SJCRH30 (cell line): ENCODE measurements at regions not wholly inside any gene's neighbourhood (a gene's known extent, or its start where the extent isn't known, plus 50 kb on each side); places are given as distances from the start of the nearest gene placed in this dataset.
A peak's percentile ranks its signal among the peaks of the same experiment; 100 is the strongest.

ENCODE experiments used
- DNase-seq, 2 experiments: peaks; one replicate each; pipeline ENCODE4 v3.0.0-alpha.2; 2015 to 2020
- H3K27ac ChIP-seq: fragments of 250-450 bp; sonication (Bioruptor Pico); 2 replicates; pipeline ENCODE4 v1.5.1; 2020; ENCODE audit warnings: mild to moderate bottlenecking, moderate library complexity
- H3K27me3 ChIP-seq: fragments of 250-450 bp; sonication (Bioruptor Pico); 2 replicates; pipeline ENCODE4 v1.5.1; 2020; ENCODE audit warnings: mild to moderate bottlenecking, moderate library complexity
- H3K36me3 ChIP-seq: fragments of 250-450 bp; sonication (Bioruptor Pico); 2 replicates; pipeline ENCODE4 v1.5.1; 2020; ENCODE audit warnings: mild to moderate bottlenecking, moderate library complexity
- H3K4me1 ChIP-seq: fragments of 250-450 bp; sonication (Bioruptor Pico); 2 replicates; pipeline ENCODE4 v1.5.1; 2020; ENCODE audit warnings: mild to moderate bottlenecking, moderate library complexity
- H3K4me3 ChIP-seq: fragments of 250-450 bp; sonication (Bioruptor Pico); 2 replicates; pipeline ENCODE4 v1.5.1; 2020; ENCODE audit warnings: mild to moderate bottlenecking, moderate library complexity
- H3K9me3 ChIP-seq: fragments of 250-450 bp; sonication (Bioruptor Pico); replicated peaks from 2 replicates; pipeline ENCODE4 v1.5.1; 2020; ENCODE audit warnings: mild to moderate bottlenecking, moderate library complexity

DNA sequence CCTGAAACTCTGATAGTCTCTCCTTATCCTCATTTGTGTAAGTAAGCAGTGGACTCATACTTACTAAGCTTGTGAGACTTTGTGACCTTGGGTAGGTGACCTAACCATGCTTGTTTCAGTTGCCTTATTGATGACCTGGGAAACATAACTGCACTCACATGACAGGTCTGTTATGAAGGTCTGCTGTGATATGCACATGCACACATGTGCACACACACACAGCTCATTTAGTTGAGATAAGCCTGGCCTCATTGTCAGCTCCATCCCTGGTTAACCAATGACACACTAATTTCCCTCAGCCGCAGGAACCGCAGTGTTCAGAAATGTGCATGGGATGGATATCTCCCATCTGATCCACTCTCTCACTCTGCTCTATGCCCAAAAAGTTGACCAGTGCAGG, 177.2 kb downstream of the GPAM start:
- no peaks in the 10 kb centered on the region for H3K4me1 ChIP-seq
- no peaks in the 10 kb centered on the region for H3K27me3 ChIP-seq
- H3K27ac ChIP-seq, result no peak overlapping the region
- DNase-seq, result no peak
- no peaks in the 10 kb centered on the region for H3K36me3 ChIP-seq
- H3K4me3 ChIP-seq, result no peak overlapping the region
- no peaks in the 10 kb centered on the region for H3K9me3 ChIP-seq

DNA sequence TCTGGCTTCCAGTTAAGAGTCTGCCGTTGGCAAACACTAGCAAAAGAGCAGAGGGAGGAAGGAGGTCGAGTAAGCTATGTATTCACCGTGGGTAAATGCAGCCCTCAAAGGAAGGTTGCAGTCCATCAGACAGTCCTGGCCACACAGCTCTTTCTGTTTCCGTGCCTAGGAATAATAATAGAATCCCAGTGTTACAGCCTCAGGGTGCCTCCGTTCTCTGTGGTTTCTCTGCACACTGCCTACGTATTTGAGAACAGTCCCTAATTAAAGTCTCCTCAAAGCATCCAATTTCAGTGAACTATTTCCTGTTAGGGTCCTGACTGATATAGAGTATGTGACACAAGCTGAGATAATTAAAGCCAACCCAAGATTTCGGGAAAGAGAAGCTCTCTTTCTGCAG, 176.7 kb downstream of the GPAM start:
- H3K4me3 ChIP-seq, result no peak overlapping the region
- H3K36me3 ChIP-seq, result no peaks in the 10 kb centered on the region
- H3K4me1 ChIP-seq, result no peaks in the 10 kb centered on the region
- H3K9me3 ChIP-seq, result no peaks in the 10 kb centered on the region
- H3K27ac ChIP-seq, result no peak overlapping the region
- DNase-seq, result no peak
- no peaks in the 10 kb centered on the region for H3K27me3 ChIP-seq

DNA sequence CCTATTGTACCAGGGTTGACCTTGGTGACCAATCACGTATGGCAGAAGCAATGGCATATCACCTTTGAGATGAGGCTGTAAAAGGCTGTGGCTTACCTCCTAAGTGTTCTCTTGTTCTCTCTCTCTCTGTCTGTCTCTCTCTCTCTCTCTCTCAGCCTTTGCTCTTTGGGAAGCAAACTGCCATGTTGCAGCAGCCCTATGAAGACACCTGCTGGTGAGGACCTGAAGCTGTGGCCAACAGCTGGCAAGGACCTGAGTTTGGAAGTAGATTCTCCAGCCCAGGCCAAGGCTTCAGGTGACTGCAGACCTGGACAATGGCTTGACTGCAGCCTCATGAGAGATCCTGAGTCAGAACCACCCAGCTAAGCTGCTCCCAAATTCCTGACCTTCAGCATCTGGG, 161.4 kb downstream of the GPAM start:
- Histone ChIP-seq H3K4me1 (no peaks in the 10 kb centered on the region), H3K27me3 (no peaks in the 10 kb centered on the region), H3K27ac (no peak overlapping the region), H3K36me3 (no peaks in the 10 kb centered on the region), H3K9me3 (no peaks in the 10 kb centered on the region), H3K4me3 (no peak overlapping the region)
- no peak for DNase-seq

DNA sequence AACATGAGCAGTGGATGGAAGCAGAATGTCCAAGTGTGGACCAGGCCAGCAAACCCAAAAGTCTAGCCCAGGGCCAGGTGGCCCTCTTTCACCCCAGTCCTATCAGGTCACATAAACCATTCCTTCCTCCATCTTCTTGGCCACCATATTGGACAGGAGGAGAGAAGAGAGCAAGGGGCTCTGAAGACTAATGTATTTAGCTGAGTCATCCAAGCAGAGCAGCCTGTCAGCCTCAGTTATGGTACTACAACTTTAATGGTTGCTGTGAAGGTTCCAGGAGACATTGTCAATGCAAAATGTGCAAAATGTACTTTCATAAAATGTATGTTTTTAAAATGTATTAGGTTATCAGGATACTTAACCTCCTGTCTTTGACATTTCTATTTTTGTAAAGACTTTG, 159.5 kb downstream of the GPAM start:
- Histone ChIP-seq H3K4me1 (no peaks in the 10 kb centered on the region), H3K9me3 (no peaks in the 10 kb centered on the region), H3K36me3 (no peaks in the 10 kb centered on the region), H3K4me3 (no peak overlapping the region), H3K27ac (no peak overlapping the region), H3K27me3 (no peaks in the 10 kb centered on the region)
- no peak for DNase-seq

DNA sequence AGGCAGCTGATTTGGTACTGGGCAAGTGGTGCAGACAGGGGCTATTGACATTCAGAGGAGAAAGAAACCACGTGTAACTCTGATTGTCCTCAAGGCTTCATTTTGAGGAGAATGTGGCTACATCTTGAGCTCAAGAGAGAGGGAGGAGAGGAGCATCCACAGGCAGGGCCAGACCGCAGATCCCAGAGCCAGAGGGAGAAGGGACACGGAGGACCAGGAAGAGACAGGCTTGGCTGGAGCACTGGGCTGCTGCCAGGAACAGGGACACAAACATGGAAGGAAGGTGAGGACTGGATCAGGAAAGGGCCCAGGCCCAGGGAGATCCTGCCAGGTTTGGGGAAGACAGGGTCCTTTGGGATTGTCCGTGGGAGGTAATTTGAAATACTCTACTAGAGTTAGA, 158.3 kb downstream of the GPAM start:
- Histone ChIP-seq H3K4me3 (no peak overlapping the region), H3K4me1 (no peaks in the 10 kb centered on the region), H3K27ac (no peak overlapping the region), H3K27me3 (no peaks in the 10 kb centered on the region), H3K36me3 (no peaks in the 10 kb centered on the region), H3K9me3 (no peaks in the 10 kb centered on the region)
- no peak for DNase-seq

DNA sequence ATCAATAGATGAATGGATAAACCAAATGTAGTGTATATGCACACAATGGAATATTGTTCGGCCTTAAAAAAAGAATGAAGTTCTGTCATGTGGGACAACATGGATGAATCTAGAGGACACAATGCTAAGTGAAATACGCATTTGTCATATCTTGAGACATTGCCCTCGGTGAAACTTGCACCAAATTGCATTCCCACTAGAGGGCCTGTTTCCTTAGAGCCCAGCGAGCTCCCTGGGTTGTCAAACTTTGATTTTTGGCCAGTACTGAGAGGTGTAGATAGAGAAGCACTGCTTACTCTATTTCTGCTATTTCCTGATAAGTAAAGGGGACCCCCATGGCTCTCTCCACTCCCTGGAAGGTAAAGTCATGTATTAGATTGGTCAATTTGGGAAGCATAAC, 157.1 kb downstream of the GPAM start:
- no peaks in the 10 kb centered on the region for H3K9me3 ChIP-seq
- H3K4me1 ChIP-seq, result no peaks in the 10 kb centered on the region
- H3K27me3 ChIP-seq, result no peaks in the 10 kb centered on the region
- no peak overlapping the region for H3K4me3 ChIP-seq
- no peaks in the 10 kb centered on the region for H3K36me3 ChIP-seq
- DNase-seq, result peak in 1 of 2 experiments; percentile 7
- no peak overlapping the region for H3K27ac ChIP-seq

DNA sequence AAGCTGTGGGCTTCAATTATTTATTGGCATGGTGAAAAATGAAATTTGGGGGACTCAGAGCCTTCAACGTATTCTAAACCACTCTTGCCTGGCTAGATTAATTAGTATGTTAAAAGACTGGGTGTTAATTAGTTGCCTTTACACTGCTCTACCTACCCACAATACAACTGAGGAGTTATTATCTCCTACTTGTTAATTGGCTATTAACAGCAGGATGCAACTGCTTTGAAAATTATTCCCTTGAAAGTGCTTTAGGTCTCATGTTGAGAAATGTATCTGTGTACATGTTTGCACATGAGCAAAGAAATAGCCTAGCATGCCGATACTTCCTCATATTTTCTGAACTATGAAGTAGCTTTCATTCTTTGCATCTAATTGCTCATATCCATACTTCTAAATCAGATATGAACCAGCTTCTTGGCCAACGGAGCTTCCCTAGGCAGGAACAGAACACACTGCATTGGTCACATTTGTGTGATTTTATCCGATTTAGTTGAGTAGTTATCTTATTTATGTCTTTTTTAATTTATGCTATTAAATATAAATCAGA, 155.8 kb downstream of the GPAM start:
- Histone ChIP-seq H3K9me3 (no peaks in the 10 kb centered on the region), H3K27me3 (no peaks in the 10 kb centered on the region), H3K27ac (no peak overlapping the region), H3K36me3 (no peaks in the 10 kb centered on the region), H3K4me3 (no peak overlapping the region), H3K4me1 (no peaks in the 10 kb centered on the region)
- DNase-seq, result no peak

DNA sequence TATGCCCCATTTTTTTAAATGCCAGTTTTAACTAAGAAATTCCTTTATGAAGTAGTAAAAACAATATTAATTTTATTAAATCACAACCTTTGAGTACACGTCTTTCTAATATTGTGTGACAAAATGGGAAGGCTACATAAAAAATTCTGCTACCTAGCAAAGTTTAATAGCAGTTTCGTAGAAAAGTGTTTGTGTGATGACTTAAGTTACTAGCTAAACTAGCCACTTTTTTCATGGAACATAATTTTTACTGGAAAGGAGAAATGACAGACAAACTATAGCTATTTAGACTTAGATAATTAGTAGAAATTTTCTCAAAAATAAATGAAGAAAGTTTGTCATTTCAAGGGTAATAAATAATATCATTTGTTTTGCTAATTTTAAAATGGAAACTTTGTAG, 153.1 kb downstream of the GPAM start:
- H3K9me3 ChIP-seq, result no peaks in the 10 kb centered on the region
- H3K27ac ChIP-seq, result no peak overlapping the region
- no peaks in the 10 kb centered on the region for H3K36me3 ChIP-seq
- no peaks in the 10 kb centered on the region for H3K4me1 ChIP-seq
- no peaks in the 10 kb centered on the region for H3K27me3 ChIP-seq
- no peak overlapping the region for H3K4me3 ChIP-seq
- DNase-seq, result no peak

DNA sequence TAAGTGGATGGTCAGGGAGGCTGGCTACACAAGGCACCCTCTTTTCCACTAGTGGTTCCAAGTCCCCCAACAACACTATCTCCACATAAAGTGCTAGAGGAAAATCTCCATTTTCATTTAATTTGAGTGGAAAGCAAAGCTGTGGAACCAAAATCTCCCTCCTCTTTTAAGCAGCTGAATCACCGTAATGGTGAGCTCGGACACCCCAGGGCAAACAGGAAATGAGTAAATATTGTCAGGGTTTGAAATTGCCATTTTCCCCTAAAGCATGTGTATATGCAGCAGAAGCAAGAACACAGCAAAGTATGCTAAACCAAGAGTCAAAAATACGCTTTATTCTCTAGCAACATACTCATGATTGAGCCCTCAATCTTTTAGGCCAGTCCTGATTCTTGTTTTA, 143.7 kb downstream of the GPAM start:
- Histone ChIP-seq H3K4me3 (no peak overlapping the region), H3K27me3 (no peaks in the 10 kb centered on the region; the same call in 1 of the 2 replicates), H3K27ac (no peak overlapping the region), H3K9me3 (no peaks in the 10 kb centered on the region), H3K36me3 (no peaks in the 10 kb centered on the region), H3K4me1 (no peaks in the 10 kb centered on the region)
- no peak for DNase-seq

DNA sequence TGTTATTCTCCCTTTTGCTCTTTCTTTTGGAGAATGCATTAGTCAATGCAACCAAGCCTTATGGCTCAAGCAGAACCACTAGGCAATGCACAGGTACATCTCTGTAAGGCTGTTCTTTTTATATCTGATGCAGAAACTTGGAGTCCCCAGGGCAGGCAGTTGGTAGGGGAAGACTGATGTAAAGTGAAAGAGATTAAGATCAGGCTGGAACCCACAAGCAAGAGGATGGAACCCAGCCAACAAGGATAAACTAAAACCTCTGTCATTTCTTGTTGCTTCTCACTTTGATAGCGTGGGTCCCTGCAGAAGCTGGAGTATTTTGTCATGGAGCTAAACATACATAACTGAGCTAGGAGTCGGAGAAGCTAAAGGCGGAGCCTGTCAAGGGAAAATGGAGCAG, 142.9 kb downstream of the GPAM start:
- no peaks in the 10 kb centered on the region for H3K9me3 ChIP-seq
- H3K4me3 ChIP-seq, result no peak overlapping the region
- no peak overlapping the region for H3K27ac ChIP-seq
- H3K4me1 ChIP-seq, result no peaks in the 10 kb centered on the region
- no peaks in the 10 kb centered on the region; the same call in 1 of the 2 replicates for H3K27me3 ChIP-seq
- H3K36me3 ChIP-seq, result no peaks in the 10 kb centered on the region
- DNase-seq, result no peak

DNA sequence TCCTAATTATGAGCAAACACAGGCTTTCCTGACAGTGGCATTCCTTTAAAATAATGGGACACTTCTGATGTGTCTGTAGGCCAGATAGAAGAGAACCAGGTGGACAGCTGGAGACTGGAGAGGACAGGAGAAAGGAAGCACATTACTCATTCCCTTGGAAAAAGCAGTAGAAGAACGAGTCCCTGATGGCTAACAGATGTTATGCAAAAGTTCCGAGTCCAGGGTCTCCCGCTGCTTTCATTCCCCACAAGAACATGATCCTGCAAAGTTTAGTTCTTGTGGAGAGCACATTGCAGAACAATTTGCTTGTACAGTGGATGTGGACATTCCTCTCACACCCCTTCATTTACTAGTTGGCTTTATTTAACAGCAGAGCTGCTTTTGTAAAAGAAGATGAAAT, 137.6 kb downstream of the GPAM start:
- H3K27ac ChIP-seq, result no peak overlapping the region
- DNase-seq, result no peak
- no peak overlapping the region for H3K4me3 ChIP-seq
- no peaks in the 10 kb centered on the region for H3K9me3 ChIP-seq
- H3K4me1 ChIP-seq, result no peaks in the 10 kb centered on the region
- H3K36me3 ChIP-seq, result no peaks in the 10 kb centered on the region
- no peaks in the 10 kb centered on the region for H3K27me3 ChIP-seq

DNA sequence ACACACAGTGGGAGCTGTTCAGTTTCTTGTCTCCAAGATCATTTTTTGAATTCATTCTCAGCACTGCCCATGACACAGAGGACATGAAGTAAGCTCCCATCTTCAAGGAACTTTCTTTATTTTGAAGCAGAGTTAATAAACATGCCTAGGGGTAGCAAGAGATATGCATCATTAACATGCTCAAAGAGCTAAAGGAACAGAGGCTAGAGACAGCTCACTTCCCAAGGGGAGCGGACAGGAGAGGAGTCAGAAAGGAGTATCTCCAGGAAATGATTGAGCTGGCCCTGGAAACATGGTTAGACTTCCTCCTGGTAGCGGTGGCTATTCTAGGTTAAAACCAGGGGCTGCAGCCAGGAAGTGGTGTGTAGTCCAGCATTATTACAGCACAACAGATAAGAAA, 135.9 kb downstream of the GPAM start:
- H3K9me3 ChIP-seq, result no peaks in the 10 kb centered on the region
- no peak for DNase-seq
- no peak overlapping the region for H3K4me3 ChIP-seq

DNA sequence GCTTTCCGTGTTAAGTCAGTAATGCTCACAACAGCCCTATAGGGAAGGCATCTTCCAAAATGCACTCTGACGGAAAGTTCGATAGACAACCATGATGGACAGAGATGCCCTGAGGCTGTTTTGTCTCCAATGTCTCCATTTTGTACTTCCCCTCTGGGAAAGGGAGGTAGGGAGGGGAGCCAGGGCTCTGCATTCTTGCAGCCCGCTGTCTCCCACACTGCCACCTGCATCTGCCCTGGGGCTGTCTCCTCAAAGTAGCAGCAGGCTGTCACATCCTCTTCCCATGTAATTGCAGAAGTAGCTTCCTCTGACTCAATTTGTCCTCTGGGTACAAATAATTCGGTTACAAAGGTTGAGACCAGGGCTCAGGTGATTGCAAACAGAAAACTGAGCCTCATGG, 131.4 kb downstream of the GPAM start:
- Histone ChIP-seq H3K27ac (no peak overlapping the region), H3K36me3 (no peaks in the 10 kb centered on the region), H3K9me3 (no peaks in the 10 kb centered on the region), H3K4me3 (no peak overlapping the region), H3K27me3 (no peaks in the 10 kb centered on the region), H3K4me1 (no peaks in the 10 kb centered on the region)
- DNase-seq, result no peak

More for the DNA sequence above, 135.9 kb downstream of the GPAM start:
- H3K27me3 ChIP-seq, result no peaks in the 10 kb centered on the region
- no peaks in the 10 kb centered on the region for H3K36me3 ChIP-seq
- no peak overlapping the region for H3K27ac ChIP-seq
- no peaks in the 10 kb centered on the region for H3K4me1 ChIP-seq

DNA sequence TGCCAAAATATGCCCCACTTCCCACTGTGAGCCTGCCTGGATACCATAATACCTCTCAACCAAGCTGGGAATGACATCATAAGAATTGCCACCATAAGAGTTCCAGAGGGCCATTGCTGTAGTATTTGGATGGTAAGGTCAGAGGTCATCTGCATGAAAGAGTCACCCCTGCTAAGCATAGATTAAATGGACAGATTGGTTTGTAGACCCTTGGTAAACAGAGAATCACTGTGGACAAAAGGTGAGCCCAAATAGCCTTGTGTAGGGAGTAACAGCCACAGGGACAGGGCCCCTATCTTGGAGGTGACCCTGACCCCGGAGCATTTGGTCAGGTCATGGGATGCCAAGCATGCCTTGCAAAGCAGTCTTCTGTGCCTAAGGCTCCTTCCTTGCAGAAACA, 129.7 kb downstream of the GPAM start:
- DNase-seq, result no peak
- no peaks in the 10 kb centered on the region for H3K4me1 ChIP-seq
- no peaks in the 10 kb centered on the region for H3K27me3 ChIP-seq
- H3K9me3 ChIP-seq, result no peaks in the 10 kb centered on the region
- H3K4me3 ChIP-seq, result no peak overlapping the region
- no peaks in the 10 kb centered on the region for H3K36me3 ChIP-seq
- H3K27ac ChIP-seq, result no peak overlapping the region

DNA sequence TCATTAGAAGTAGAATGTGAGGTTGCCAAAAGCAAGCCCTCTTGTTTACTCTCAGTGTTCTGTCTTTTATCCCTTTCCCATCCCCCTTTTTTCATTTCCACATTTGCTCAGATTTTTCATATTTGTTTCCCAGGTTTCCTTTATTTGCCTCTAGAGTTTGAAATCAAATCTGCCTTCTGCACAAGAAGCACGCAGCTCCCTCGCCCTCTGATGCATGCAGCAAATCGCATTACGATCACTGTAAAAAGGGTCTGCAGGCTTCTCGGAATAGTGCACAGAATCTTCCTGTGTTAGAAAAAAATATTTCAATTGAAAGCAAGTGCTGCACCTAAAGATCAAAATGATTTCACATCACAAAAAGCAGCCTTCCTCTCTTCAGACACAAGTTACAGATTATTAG, 129.0 kb downstream of the GPAM start:
- no peak overlapping the region for H3K27ac ChIP-seq
- no peaks in the 10 kb centered on the region for H3K4me1 ChIP-seq
- H3K9me3 ChIP-seq, result no peaks in the 10 kb centered on the region
- no peak for DNase-seq
- no peak overlapping the region for H3K4me3 ChIP-seq
- no peaks in the 10 kb centered on the region for H3K27me3 ChIP-seq
- no peaks in the 10 kb centered on the region for H3K36me3 ChIP-seq

DNA sequence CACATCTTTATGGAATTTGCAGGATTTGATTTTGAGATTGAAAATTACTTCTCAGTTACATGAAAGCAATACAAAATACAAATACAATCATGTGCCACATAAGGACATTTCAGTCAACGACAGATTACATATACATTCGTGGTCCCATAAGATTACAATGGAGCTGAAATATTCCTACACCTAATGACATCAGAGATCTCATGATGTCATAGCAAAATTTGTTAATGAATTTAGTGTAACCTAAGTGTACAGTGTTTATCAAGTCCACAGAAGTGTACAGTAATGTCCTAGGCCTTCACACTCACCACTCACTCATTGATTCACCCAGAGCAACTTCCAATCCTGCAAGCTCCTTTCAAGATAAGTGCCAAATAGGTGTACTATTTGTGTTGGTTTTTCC, 126.5 kb downstream of the GPAM start:
- Histone ChIP-seq H3K9me3 (no peaks in the 10 kb centered on the region), H3K27ac (no peak overlapping the region), H3K4me1 (no peaks in the 10 kb centered on the region), H3K36me3 (no peaks in the 10 kb centered on the region), H3K27me3 (no peaks in the 10 kb centered on the region), H3K4me3 (no peak overlapping the region)
- no peak for DNase-seq

DNA sequence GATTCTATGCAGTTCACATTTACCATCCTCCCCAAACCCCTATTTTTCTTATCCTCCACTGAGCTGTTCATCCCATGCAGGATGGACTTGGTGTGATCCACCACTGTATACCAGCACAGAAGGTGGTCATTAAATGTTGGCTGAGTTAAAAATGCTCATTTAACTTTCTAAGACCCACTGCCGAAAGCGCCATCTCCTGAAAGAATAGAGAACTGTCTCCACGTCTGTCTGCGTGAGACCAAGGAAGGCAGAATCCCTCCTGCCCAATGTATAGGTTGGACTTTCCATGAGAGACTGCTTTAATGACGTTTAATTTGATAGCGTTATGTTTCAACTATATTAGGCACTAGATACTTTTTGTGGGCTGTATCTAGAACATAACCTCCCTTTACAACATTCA, 124.3 kb downstream of the GPAM start:
- no peaks in the 10 kb centered on the region for H3K27me3 ChIP-seq
- no peak overlapping the region for H3K27ac ChIP-seq
- H3K4me1 ChIP-seq, result no peaks in the 10 kb centered on the region
- H3K36me3 ChIP-seq, result no peaks in the 10 kb centered on the region
- no peak overlapping the region for H3K4me3 ChIP-seq
- no peak for DNase-seq
- no peaks in the 10 kb centered on the region for H3K9me3 ChIP-seq
